Spleen (tissue), 11 donors: ENCODE measurements at regions not wholly inside any gene's neighbourhood (a gene's known extent, or its start where the extent isn't known, plus 50 kb on each side); places are given as distances from the start of the nearest gene placed in this dataset.

ENCODE experiments used
- DNase-seq: peaks from one replicate; pipeline ENCODE4 v3.0.0-alpha.2; 2020
- H3K27ac ChIP-seq, 8 donors: fragments of 200-600 bp; sonication (generic) in 7 of 8; 1 replicate in 4 of 8; 2 replicates in 4 of 8; pipeline versions ENCODE4 v1.5.0 to v1.8.0; 2016 to 2021; ENCODE audit warnings: inconsistent platforms in 4 of 8, mild to moderate bottlenecking in 4 of 8, moderate library complexity in 1 of 8
- H3K27me3 ChIP-seq, 7 donors: fragments of 200-600 bp; sonication (generic) in 6 of 7; replicated peaks in 1 of 7; 1 replicate in 4 of 7; 2 replicates in 3 of 7; pipeline versions ENCODE4 v1.5.0 to v1.8.0; 2016 to 2021; ENCODE audit warnings: inconsistent platforms in 3 of 7, mild to moderate bottlenecking in 1 of 7
- H3K36me3 ChIP-seq, 6 donors: fragments of 200-600 bp; sonication (generic) in 5 of 6; 1 replicate in 4 of 6; 2 replicates in 2 of 6; pipeline versions ENCODE4 v1.5.0 to v1.8.0; 2016 to 2021; ENCODE audit warnings: inconsistent platforms in 2 of 6
- H3K4me1 ChIP-seq, 6 donors: fragments of 200-600 bp; sonication (generic) in 5 of 6; 1 replicate in 3 of 6; 2 replicates in 3 of 6; pipeline versions ENCODE4 v1.5.0 to v1.8.0; 2016 to 2021; ENCODE audit warnings: inconsistent platforms in 3 of 6
- H3K4me3 ChIP-seq, 8 donors: fragments of 200-600 bp; sonication (generic) in 7 of 8; 1 replicate in 4 of 8; 2 replicates in 4 of 8; pipeline versions ENCODE4 v1.5.0 to v1.8.0; 2016 to 2021; ENCODE audit warnings: inconsistent platforms in 4 of 8, mild to moderate bottlenecking in 4 of 8, moderate library complexity in 2 of 8
- H3K9me3 ChIP-seq, 8 donors: fragments of 200-600 bp; sonication (generic) in 7 of 8; 1 replicate in 4 of 8; 2 replicates in 4 of 8; pipeline versions ENCODE4 v1.5.0 to v1.8.0; 2016 to 2021; ENCODE audit warnings: inconsistent platforms in 4 of 8
- CTCF ChIP-seq, 11 experiments: fragments of 200-600 bp in 7 of 11; fragments of 450-650 bp in 4 of 11; sonication (generic) in 4 of 11; IDR thresholded peaks in 8 of 11; conservative IDR thresholded peaks in 3 of 11; 1 replicate in 7 of 11; 2 replicates in 4 of 11; pipeline versions ENCODE4 v1.4.0 to v1.8.0; 2016 to 2021; ENCODE audit warnings: antibody characterized with exemption in 11 of 11, inconsistent platforms in 4 of 11, mild to moderate bottlenecking in 1 of 11
- POLR2A ChIP-seq, 3 donors: fragments of 450-650 bp; IDR thresholded peaks; one replicate each; pipeline ENCODE4 v1.5.1; 2017; ENCODE audit warnings: antibody characterized with exemption in 3 of 3, mild to moderate bottlenecking in 1 of 3
- POLR2AphosphoS5 ChIP-seq, 3 donors: sonication (generic); formaldehyde crosslinking; IDR thresholded peaks; one replicate each; pipeline ENCODE4 v1.5.1; 2017; ENCODE audit warnings: antibody characterized with exemption in 3 of 3
- WGBS, 5 donors: extraction: QIAGEN DNeasy Blood & Tissue Kit in 3 of 5; methylation state at CpG; one replicate each; pipeline versions ENCODE4 v1.1.5 to v1.1.7; 2013 to 2018; 5-methylcytosine and 5-hydroxymethylcytosine counted together
- intact Hi-C: fragments of 100-400 bp; cut with DNase I; formaldehyde crosslinking; loops from one replicate; pipeline ENCODE4 v1.15.0; 2023; ENCODE audit warnings: low total_unique reads
- donor health status: healthy with polysubstance abuse.
- donor health status: DM: no; HTN: no; CAD: no; lungs with moderate emphysema.
- donor health status: DM: no; HTN: no; CAD: no.
- donor health status: Bipolar disorder and iron deficiency.
- donor health status: healthy.
- donor health status: DM: no; HTN: no; CAD: no.
- donor health status: DM: yes; HTN: yes; CAD: no.

GRCh38 chr11:128194216-128194615, 393.1 kb downstream of the ETS1 start:
- TF ChIP-seq POLR2A (IDR thresholded peaks at IDR 0.05): no peak
- no peak for TF ChIP-seq POLR2AphosphoS5 (IDR thresholded peaks at IDR 0.05)
- no peak for TF ChIP-seq CTCF (IDR thresholded peaks at IDR 0.05 in 8 of 11, conservative IDR thresholded peaks at IDR 0.05 in 3 of 11)
- Histone ChIP-seq H3K4me1 (peaks cover 10 to 32% (median 24%) of the 10 kb centered on the region in 6 donors), H3K4me3 (no peak overlapping the region), H3K27ac (peak overlapping the region; percentile 32 to 81 (median 61)), H3K27me3 (no peaks in the 10 kb centered on the region), H3K9me3 (no peaks in the 10 kb centered on the region), H3K36me3 (no peaks in the 10 kb centered on the region)
- intact Hi-C loops: no loop called here
- DNase-seq: no peak

DNA sequence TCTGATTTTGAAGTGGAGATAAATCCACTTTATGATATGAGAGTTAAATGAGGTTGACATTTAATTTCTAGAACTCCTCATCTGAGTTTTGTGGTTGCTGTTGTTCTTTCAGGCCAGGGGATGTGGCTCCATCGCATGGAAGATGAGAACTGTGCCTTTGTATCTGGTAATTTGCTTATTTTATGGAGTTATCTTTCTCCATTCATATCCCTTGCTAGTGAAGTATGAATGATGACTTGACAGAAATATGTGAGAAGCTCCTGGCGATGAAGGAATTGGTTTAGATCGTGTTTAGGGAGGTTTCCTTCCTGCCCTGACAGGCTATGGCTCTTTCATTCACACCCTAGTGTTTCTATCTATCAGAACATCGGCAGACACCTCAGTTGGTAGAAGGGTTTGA, 393.7 kb downstream of the ETS1 start:
- no peak for TF ChIP-seq CTCF (IDR thresholded peaks at IDR 0.05 in 8 of 11, conservative IDR thresholded peaks at IDR 0.05 in 3 of 11)
- TF ChIP-seq POLR2AphosphoS5 (IDR thresholded peaks at IDR 0.05): no peak
- TF ChIP-seq POLR2A (IDR thresholded peaks at IDR 0.05): no peak
- H3K9me3 ChIP-seq: no peaks in the 10 kb centered on the region
- no peaks in the 10 kb centered on the region for H3K36me3 ChIP-seq
- intact Hi-C loops: no loop called here
- H3K4me3 ChIP-seq: no peak overlapping the region
- 23 to 49% (median 41%) methylated on average over 4 of the region's 4 CpGs for WGBS, 5 donors
- DNase-seq: no peak
- H3K4me1 ChIP-seq: peaks cover 10 to 34% (median 24%) of the 10 kb centered on the region in 6 donors
- H3K27ac ChIP-seq: peak overlapping the region in 7 of 8 donors; percentile 32 to 81 (median 61)
- no peaks in the 10 kb centered on the region for H3K27me3 ChIP-seq

- 77 to 92% (median 87%) methylated on average over 5 of the region's 5 CpGs for whole genome bisulfite sequencing, 5 donors
- Histone ChIP-seq H3K9me3 (peaks cover 0 to 4% (median 0%) of the 10 kb centered on the region in 8 donors), H3K4me1 (peaks cover 6 to 30% (median 18%) of the 10 kb centered on the region in 6 donors), H3K27me3 (no peaks in the 10 kb centered on the region), H3K27ac (peak overlapping the region in 3 of 8 donors; percentile 17 to 63 (median 35)), H3K36me3 (no peaks in the 10 kb centered on the region), H3K4me3 (no peak overlapping the region)
- peak in 1 of 3 donors; percentile 14 for TF ChIP-seq POLR2AphosphoS5 (IDR thresholded peaks at IDR 0.05)
- no peak for TF ChIP-seq POLR2A (IDR thresholded peaks at IDR 0.05)
- intact Hi-C loops: no loop called here
- no peak for DNase-seq
Measured at GRCh38 chr11:128190312-128190711, 397.0 kb downstream of the ETS1 start.

DNA sequence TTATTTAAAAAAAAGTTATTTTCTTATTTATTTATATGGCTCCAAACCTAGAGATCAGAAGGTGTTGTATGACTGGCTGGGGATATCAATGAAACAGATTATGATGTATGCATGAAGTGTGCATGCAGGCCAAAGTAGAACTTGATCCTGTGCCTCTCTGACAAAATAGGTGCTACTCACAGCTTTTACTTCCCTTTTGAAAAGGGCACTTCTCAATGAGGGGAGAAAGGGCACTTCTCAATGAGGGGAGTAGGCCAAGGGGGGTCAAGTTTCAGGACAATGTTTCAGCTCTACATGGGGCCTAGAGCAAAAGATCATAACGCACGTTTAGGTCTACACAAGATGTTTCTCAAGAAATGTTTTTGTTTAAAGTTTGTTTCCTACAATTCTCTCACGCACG, 397.5 kb downstream of the ETS1 start:
- H3K36me3 ChIP-seq: no peaks in the 10 kb centered on the region
- H3K9me3 ChIP-seq: peaks cover 0 to 9% (median 0%) of the 10 kb centered on the region in 8 donors
- no peak overlapping the region for H3K4me3 ChIP-seq
- WGBS, 5 donors: 78 to 92% (median 86%) methylated on average over 4 of the region's 4 CpGs
- H3K27ac ChIP-seq: peak overlapping the region in 2 of 8 donors; percentile 17 to 29
- intact Hi-C loops: no loop called here
- H3K27me3 ChIP-seq: no peaks in the 10 kb centered on the region
- DNase-seq: no peak
- TF ChIP-seq CTCF (IDR thresholded peaks at IDR 0.05 in 8 of 11, conservative IDR thresholded peaks at IDR 0.05 in 3 of 11) (no peak), POLR2AphosphoS5 (IDR thresholded peaks at IDR 0.05) (no peak), POLR2A (IDR thresholded peaks at IDR 0.05) (no peak)
- H3K4me1 ChIP-seq: peaks cover 4 to 25% (median 13%) of the 10 kb centered on the region in 6 donors
